Pancreas (tissue), 10 donors: ENCODE measurements at regions not wholly inside any gene's neighbourhood (a gene's known extent, or its start where the extent isn't known, plus 50 kb on each side); places are given as distances from the start of the nearest gene placed in this dataset.

Source experiments
- ATAC-seq, 4 donors: fragments of 200-7000 bp; cut with Tn5 transposase; one replicate each; pipeline versions ENCODE4 v1.8.0 to v1.9.1; 2020; ENCODE audit warnings: mild to moderate bottlenecking in 4 of 4, moderate library complexity in 4 of 4
- DNase-seq, 6 donors: peaks; one replicate each; pipeline ENCODE4 v3.0.0-alpha.2; 2020
- FAIRE-seq: peaks from 2 replicates; lab custom pipeline; 2012; peaks lifted over from hg19 to GRCh38; lab: Jason Lieb, UNC
- H3K27ac ChIP-seq, 4 donors: fragments of 200-600 bp; sonication (generic); 1 replicate in 3 of 4; 2 replicates in 1 of 4; pipeline versions ENCODE4 v1.5.0 to v1.8.0; 2020
- H3K27me3 ChIP-seq, 4 donors: fragments of 200-600 bp; one replicate each; pipeline ENCODE4 v1.8.0; 2021
- H3K36me3 ChIP-seq, 3 donors: fragments of 200-600 bp; sonication (generic) in 1 of 3; one replicate each; pipeline versions ENCODE4 v1.5.0 to v1.8.0; 2020 to 2021
- H3K4me1 ChIP-seq, 3 donors: fragments of 200-600 bp; one replicate each; pipeline ENCODE4 v1.8.0; 2021
- H3K4me3 ChIP-seq, 4 donors: fragments of 200-600 bp; sonication (generic) in 2 of 4; one replicate each; pipeline versions ENCODE4 v1.5.0 to v1.8.0; 2020 to 2021
- H3K9me3 ChIP-seq, 4 donors: fragments of 200-600 bp; one replicate each; pipeline ENCODE4 v1.8.0; 2021
- WGBS, 2 donors: extraction: QIAGEN DNeasy Blood & Tissue Kit; methylation state at CpG; one replicate each; pipeline ENCODE4 v1.1.7; 2013; 5-methylcytosine and 5-hydroxymethylcytosine counted together
- intact Hi-C, 3 donors: fragments of 100-400 bp; cut with DNase I; formaldehyde crosslinking; loops; one replicate each; pipeline versions ENCODE4 v1.11.1 to v1.14.2; 2022
- TF ChIP-seq, protein P1 (sequence below), 4 donors: fragments of 200-600 bp; sonication (generic) in 3 of 4; IDR thresholded peaks; one replicate each; pipeline versions ENCODE4 v1.5.0 to v1.8.0; 2021; ENCODE audit warnings: antibody characterized with exemption in 4 of 4
- donor health status: healthy with polysubstance abuse.
- donor health status: DM: no; HTN: no; CAD: no; lungs with moderate emphysema.
- donor health status: DM: no; HTN: no; CAD: no.
- donor health status: control.
- donor health status: control.
- donor health status: Bipolar disorder and iron deficiency.
- donor health status: DM: yes; HTN: yes; CAD: no.
- donor health status: DM: no; HTN: no; CAD: no.
- donor health status: DM: no; HTN: no; CAD: no.
- donor health status: DM: yes; HTN: yes; CAD: no.

DNA sequence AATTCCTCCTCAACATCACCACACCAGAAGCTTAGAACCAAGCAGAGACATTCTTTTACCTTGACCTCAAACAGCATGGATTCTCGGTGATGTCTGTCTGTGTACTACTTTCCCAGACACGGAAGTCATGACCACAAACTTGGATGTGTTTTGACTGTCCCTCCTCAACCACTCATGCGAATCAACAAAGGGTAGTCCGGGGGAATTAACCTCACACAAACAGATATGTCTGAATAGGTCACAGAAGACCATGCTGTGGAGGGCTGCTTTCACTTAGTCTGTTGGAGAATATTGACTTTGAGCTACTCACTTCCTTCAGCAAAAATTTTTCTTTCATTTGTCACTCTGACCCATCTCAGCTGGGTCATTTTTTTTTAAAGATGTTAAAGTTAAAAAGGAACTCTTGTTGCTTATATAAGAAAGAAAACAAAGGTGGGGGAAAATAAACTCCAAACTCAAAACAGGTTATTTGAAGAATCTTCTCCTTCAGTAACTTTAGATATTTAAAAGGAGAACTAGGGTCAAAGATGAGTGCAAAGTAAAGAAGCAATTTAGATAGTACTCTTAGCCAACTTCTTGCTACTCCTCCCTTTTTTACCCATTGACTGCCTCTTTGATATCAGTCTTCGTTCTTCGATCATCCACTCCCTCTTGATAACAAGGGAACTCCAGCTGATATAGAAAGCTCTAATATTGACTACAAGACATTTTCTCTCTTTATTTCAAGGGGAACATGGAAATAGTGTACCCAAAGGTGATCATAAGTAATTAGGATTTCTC lies 343.4 kb upstream of the CDH6 start:
- ATAC-seq (no peak), FAIRE-seq (no peak), DNase-seq (no peak)
- TF ChIP-seq, protein P1, sequence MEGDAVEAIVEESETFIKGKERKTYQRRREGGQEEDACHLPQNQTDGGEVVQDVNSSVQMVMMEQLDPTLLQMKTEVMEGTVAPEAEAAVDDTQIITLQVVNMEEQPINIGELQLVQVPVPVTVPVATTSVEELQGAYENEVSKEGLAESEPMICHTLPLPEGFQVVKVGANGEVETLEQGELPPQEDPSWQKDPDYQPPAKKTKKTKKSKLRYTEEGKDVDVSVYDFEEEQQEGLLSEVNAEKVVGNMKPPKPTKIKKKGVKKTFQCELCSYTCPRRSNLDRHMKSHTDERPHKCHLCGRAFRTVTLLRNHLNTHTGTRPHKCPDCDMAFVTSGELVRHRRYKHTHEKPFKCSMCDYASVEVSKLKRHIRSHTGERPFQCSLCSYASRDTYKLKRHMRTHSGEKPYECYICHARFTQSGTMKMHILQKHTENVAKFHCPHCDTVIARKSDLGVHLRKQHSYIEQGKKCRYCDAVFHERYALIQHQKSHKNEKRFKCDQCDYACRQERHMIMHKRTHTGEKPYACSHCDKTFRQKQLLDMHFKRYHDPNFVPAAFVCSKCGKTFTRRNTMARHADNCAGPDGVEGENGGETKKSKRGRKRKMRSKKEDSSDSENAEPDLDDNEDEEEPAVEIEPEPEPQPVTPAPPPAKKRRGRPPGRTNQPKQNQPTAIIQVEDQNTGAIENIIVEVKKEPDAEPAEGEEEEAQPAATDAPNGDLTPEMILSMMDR (IDR thresholded peaks at IDR 0.05): no peak
- Histone ChIP-seq H3K9me3 (no peaks in the 10 kb centered on the region), H3K27me3 (no peaks in the 10 kb centered on the region), H3K36me3 (no peaks in the 10 kb centered on the region), H3K27ac (no peak overlapping the region), H3K4me1 (no peaks in the 10 kb centered on the region), H3K4me3 (no peak overlapping the region)
- intact Hi-C loops: no loop called here
- 50 to 60% methylated on average over 6 of the region's 6 CpGs for WGBS, 2 donors

DNA sequence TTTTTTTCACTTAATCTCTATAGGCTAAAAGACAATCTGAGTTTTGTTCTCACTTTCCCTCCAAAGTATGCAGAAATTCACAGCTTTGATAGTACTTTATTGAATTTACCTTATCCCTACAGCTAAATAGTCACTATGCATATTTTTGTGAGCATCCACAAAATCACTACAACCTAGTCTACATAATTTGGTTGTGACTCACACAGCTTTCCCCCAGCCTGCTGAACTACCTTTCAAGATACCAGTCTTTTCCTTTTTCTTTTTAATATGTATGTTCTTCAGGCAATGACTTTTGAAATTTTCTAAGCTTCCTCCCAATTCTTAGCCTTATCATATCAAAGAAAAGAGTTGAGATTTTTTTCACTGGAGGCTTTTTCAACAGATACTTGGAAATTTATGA lies 347.3 kb upstream of the CDH6 start:
- DNase-seq (no peak), FAIRE-seq (no peak), ATAC-seq (no peak)
- no peak overlapping the region for H3K27ac ChIP-seq
- H3K9me3 ChIP-seq: no peaks in the 10 kb centered on the region
- no peaks in the 10 kb centered on the region for H3K36me3 ChIP-seq
- intact Hi-C loops: no loop called here
- no peaks in the 10 kb centered on the region for H3K4me1 ChIP-seq
- no peaks in the 10 kb centered on the region for H3K27me3 ChIP-seq
- H3K4me3 ChIP-seq: no peak overlapping the region
- TF ChIP-seq, protein P1 (IDR thresholded peaks at IDR 0.05): no peak

DNA sequence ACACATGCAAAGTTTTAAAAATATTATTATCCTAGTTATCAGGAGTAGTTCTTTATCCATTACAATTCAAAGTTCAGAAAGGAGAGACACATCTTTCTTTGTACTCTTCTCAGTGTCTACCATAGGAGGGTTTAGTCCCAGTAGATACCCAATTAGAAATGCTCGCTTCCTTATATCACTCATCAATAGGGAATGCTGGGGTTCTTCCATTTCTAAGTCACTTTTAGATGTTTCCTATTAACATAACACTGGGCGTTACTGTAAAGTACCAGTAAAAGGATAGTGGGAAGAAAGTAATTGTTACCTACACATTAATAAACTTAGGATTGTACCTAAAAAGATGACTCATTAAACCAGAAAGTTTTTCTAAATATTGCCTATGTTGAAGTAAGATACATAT lies 348.3 kb upstream of the CDH6 start:
- no peak for ATAC-seq
- Histone ChIP-seq H3K27me3 (no peaks in the 10 kb centered on the region), H3K4me3 (no peak overlapping the region), H3K27ac (no peak overlapping the region), H3K36me3 (no peaks in the 10 kb centered on the region), H3K9me3 (no peaks in the 10 kb centered on the region), H3K4me1 (no peaks in the 10 kb centered on the region)
- FAIRE-seq: no peak
- TF ChIP-seq, protein P1 (IDR thresholded peaks at IDR 0.05): no peak
- no peak for DNase-seq
- intact Hi-C loops: no loop called here
- 24 to 61% methylated on average over 2 of the region's 2 CpGs for WGBS, 2 donors

DNA sequence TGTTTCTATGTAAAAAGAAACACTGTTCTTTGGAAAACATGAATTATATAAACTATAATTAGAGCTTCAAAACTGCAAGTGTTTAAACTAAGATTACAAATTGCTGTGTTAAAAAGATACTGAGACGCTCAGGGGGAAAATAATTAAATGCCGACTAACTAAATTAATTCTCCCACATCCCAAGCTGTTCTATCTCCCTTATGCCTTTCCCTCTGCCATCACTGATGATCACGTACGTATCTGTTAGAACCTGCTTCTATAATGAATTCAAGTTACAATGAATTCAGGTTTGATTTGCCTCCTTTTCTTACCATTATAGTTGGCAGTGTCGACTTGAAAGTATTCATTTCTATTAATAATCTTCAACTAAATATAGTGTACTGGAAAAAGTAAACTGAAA lies 349.9 kb upstream of the CDH6 start:
- Histone ChIP-seq H3K9me3 (no peaks in the 10 kb centered on the region), H3K4me1 (no peaks in the 10 kb centered on the region), H3K27ac (no peak overlapping the region), H3K27me3 (no peaks in the 10 kb centered on the region), H3K36me3 (no peaks in the 10 kb centered on the region), H3K4me3 (no peak overlapping the region)
- no peak for ATAC-seq
- intact Hi-C loops: no loop called here
- TF ChIP-seq, protein P1 (IDR thresholded peaks at IDR 0.05): no peak
- WGBS, 2 donors: 64 to 70% methylated on average over 5 of the region's 5 CpGs
- no peak for FAIRE-seq
- DNase-seq: no peak

DNA sequence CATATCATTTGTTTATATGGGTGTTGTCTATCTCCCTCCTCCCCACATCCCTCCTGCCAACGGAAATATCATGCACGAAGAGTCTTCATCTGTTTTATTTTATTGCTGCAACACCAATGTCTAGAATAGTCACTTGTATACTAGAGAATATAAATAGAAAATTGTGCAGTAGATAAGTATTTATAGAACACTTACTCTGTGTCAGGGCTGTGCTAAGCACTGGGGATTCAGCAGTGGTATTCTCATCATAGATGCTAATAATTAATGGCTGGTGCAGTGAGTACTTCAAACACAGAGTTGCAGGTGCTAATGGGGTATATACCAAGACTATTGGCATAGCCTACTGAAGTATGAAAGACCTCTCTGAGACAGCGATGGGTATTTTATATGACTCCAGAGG lies 353.5 kb upstream of the CDH6 start:
- no peaks in the 10 kb centered on the region for H3K9me3 ChIP-seq
- H3K27me3 ChIP-seq: no peaks in the 10 kb centered on the region
- FAIRE-seq (no peak), ATAC-seq (no peak), DNase-seq (no peak)
- H3K27ac ChIP-seq: no peak overlapping the region
- 42 to 64% methylated on average over 3 of the region's 3 CpGs for WGBS, 2 donors
- intact Hi-C loops: no loop called here
- H3K36me3 ChIP-seq: no peaks in the 10 kb centered on the region
- no peaks in the 10 kb centered on the region for H3K4me1 ChIP-seq
- TF ChIP-seq, protein P1 (IDR thresholded peaks at IDR 0.05): no peak
- no peak overlapping the region for H3K4me3 ChIP-seq
